ENCODE measurements at regions not wholly inside any gene's neighbourhood (a gene's known extent, or its start where the extent isn't known, plus 50 kb on each side); places are given as distances from the start of the nearest gene placed in this dataset.

DNA sequence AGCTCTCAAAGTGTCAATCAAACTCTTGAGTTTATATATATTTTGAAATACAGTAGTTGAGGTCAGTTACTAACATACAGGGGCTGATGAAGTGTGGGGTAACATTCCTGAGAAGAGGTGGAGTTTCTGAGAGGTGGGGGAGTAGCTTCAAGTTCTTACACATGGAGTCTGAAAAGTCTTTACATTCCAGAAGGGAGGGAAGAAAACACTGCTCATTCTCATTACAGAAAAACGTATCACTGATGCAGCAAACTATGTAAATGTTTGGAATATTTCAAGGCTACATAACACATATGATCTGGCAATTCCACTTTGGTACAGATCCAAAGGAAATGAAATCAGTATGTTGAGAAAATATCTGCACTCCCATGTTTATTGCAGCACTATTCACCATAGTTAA is 1065.8 kb upstream of the B3GALT2 start:
- peak; percentile 88 for ATAC-seq
- TF ChIP-seq ZNF565 (CRISPR knock-in tag; conservative IDR thresholded peaks at IDR 0.05; ENCODE audit: low read depth): no peak
- TF ChIP-seq ESRRG (CRISPR knock-in tag; IDR thresholded peaks at IDR 0.05): no peak
- TF ChIP-seq, protein P1, sequence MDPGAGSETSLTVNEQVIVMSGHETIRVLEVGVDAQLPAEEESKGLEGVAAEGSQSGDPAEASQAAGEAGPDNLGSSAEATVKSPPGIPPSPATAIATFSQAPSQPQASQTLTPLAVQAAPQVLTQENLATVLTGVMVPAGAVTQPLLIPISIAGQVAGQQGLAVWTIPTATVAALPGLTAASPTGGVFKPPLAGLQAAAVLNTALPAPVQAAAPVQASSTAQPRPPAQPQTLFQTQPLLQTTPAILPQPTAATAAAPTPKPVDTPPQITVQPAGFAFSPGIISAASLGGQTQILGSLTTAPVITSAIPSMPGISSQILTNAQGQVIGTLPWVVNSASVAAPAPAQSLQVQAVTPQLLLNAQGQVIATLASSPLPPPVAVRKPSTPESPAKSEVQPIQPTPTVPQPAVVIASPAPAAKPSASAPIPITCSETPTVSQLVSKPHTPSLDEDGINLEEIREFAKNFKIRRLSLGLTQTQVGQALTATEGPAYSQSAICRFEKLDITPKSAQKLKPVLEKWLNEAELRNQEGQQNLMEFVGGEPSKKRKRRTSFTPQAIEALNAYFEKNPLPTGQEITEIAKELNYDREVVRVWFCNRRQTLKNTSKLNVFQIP (CRISPR knock-in tag; IDR thresholded peaks at IDR 0.05; ENCODE audit: borderline replicate concordance, low read depth): no peak
- no peak for TF ChIP-seq SNAI2 (CRISPR knock-in tag; IDR thresholded peaks at IDR 0.05)
- TF ChIP-seq OSR1 (CRISPR knock-in tag; IDR thresholded peaks at IDR 0.05): no peak
- TF ChIP-seq, protein P2, sequence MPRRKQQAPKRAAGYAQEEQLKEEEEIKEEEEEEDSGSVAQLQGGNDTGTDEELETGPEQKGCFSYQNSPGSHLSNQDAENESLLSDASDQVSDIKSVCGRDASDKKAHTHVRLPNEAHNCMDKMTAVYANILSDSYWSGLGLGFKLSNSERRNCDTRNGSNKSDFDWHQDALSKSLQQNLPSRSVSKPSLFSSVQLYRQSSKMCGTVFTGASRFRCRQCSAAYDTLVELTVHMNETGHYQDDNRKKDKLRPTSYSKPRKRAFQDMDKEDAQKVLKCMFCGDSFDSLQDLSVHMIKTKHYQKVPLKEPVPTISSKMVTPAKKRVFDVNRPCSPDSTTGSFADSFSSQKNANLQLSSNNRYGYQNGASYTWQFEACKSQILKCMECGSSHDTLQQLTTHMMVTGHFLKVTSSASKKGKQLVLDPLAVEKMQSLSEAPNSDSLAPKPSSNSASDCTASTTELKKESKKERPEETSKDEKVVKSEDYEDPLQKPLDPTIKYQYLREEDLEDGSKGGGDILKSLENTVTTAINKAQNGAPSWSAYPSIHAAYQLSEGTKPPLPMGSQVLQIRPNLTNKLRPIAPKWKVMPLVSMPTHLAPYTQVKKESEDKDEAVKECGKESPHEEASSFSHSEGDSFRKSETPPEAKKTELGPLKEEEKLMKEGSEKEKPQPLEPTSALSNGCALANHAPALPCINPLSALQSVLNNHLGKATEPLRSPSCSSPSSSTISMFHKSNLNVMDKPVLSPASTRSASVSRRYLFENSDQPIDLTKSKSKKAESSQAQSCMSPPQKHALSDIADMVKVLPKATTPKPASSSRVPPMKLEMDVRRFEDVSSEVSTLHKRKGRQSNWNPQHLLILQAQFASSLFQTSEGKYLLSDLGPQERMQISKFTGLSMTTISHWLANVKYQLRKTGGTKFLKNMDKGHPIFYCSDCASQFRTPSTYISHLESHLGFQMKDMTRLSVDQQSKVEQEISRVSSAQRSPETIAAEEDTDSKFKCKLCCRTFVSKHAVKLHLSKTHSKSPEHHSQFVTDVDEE (CRISPR knock-in tag; IDR thresholded peaks at IDR 0.05): no peak
- TF ChIP-seq, protein P3, sequence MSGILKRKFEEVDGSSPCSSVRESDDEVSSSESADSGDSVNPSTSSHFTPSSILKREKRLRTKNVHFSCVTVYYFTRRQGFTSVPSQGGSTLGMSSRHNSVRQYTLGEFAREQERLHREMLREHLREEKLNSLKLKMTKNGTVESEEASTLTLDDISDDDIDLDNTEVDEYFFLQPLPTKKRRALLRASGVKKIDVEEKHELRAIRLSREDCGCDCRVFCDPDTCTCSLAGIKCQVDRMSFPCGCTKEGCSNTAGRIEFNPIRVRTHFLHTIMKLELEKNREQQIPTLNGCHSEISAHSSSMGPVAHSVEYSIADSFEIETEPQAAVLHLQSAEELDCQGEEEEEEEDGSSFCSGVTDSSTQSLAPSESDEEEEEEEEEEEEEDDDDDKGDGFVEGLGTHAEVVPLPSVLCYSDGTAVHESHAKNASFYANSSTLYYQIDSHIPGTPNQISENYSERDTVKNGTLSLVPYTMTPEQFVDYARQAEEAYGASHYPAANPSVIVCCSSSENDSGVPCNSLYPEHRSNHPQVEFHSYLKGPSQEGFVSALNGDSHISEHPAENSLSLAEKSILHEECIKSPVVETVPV (CRISPR knock-in tag; IDR thresholded peaks at IDR 0.05): no peak
- TF ChIP-seq ISL1 (CRISPR knock-in tag; IDR thresholded peaks at IDR 0.05): no peak
- TF ChIP-seq ZFP3 (CRISPR knock-in tag; IDR thresholded peaks at IDR 0.05): no peak
- TF ChIP-seq, protein P4, sequence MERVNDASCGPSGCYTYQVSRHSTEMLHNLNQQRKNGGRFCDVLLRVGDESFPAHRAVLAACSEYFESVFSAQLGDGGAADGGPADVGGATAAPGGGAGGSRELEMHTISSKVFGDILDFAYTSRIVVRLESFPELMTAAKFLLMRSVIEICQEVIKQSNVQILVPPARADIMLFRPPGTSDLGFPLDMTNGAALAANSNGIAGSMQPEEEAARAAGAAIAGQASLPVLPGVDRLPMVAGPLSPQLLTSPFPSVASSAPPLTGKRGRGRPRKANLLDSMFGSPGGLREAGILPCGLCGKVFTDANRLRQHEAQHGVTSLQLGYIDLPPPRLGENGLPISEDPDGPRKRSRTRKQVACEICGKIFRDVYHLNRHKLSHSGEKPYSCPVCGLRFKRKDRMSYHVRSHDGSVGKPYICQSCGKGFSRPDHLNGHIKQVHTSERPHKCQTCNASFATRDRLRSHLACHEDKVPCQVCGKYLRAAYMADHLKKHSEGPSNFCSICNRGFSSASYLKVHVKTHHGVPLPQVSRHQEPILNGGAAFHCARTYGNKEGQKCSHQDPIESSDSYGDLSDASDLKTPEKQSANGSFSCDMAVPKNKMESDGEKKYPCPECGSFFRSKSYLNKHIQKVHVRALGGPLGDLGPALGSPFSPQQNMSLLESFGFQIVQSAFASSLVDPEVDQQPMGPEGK (CRISPR knock-in tag; IDR thresholded peaks at IDR 0.05; ENCODE audit: borderline replicate concordance): no peak
- TF ChIP-seq PPARA (CRISPR knock-in tag; IDR thresholded peaks at IDR 0.05; ENCODE audit: borderline replicate concordance): no peak
- TF ChIP-seq TCF4 (CRISPR knock-in tag; IDR thresholded peaks at IDR 0.05; ENCODE audit: borderline replicate concordance): no peak
- TF ChIP-seq CSDC2 (CRISPR knock-in tag; IDR thresholded peaks at IDR 0.05): no peak
- TF ChIP-seq ZNF70 (CRISPR knock-in tag; IDR thresholded peaks at IDR 0.05): no peak
- TF ChIP-seq, protein P5, sequence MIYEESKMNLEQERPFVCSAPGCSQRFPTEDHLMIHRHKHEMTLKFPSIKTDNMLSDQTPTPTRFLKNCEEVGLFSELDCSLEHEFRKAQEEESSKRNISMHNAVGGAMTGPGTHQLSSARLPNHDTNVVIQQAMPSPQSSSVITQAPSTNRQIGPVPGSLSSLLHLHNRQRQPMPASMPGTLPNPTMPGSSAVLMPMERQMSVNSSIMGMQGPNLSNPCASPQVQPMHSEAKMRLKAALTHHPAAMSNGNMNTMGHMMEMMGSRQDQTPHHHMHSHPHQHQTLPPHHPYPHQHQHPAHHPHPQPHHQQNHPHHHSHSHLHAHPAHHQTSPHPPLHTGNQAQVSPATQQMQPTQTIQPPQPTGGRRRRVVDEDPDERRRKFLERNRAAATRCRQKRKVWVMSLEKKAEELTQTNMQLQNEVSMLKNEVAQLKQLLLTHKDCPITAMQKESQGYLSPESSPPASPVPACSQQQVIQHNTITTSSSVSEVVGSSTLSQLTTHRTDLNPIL (CRISPR knock-in tag; IDR thresholded peaks at IDR 0.05; ENCODE audit: low read depth): no peak
- TF ChIP-seq BACH2 (CRISPR knock-in tag; IDR thresholded peaks at IDR 0.05; ENCODE audit: borderline replicate concordance): no peak
- TF ChIP-seq ZFP30 (CRISPR knock-in tag; IDR thresholded peaks at IDR 0.05): no peak
- no peak for TF ChIP-seq GLIS3 (CRISPR knock-in tag; IDR thresholded peaks at IDR 0.05)
- no peak for TF ChIP-seq ARNTL (CRISPR knock-in tag; IDR thresholded peaks at IDR 0.05; ENCODE audit: borderline replicate concordance, low read depth)
- no peak for TF ChIP-seq RARB (CRISPR knock-in tag; IDR thresholded peaks at IDR 0.05)

DNA sequence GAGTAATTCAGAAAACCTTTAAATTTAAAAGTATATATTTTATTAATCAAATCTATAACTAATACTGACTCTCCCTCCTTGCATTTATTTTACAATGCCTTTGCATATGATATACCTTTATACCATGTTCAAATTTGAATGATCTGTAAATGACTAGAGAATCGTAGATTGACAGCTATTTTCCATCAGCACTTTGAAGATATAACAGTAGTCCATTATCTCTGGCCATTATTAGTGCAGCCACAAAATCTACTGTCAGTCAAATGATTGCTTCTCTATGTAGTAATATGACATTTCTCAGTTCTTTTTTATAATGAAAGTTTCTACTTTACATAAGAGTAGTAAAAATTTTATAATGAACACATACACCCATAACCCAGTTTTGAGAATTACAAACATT is 1054.8 kb upstream of the B3GALT2 start:
- no peak for TF ChIP-seq TCF4 (CRISPR knock-in tag; IDR thresholded peaks at IDR 0.05; ENCODE audit: borderline replicate concordance)
- TF ChIP-seq PPARA (CRISPR knock-in tag; IDR thresholded peaks at IDR 0.05; ENCODE audit: borderline replicate concordance): no peak
- no peak for TF ChIP-seq ZNF8 (CRISPR knock-in tag; IDR thresholded peaks at IDR 0.05)
- no peak for TF ChIP-seq ZC3H10 (CRISPR knock-in tag; IDR thresholded peaks at IDR 0.05)
- TF ChIP-seq CSDC2 (CRISPR knock-in tag; IDR thresholded peaks at IDR 0.05): no peak
- TF ChIP-seq OSR1 (CRISPR knock-in tag; IDR thresholded peaks at IDR 0.05): no peak
- TF ChIP-seq SNAI2 (CRISPR knock-in tag; IDR thresholded peaks at IDR 0.05): no peak
- no peak for TF ChIP-seq ARNTL (CRISPR knock-in tag; IDR thresholded peaks at IDR 0.05; ENCODE audit: borderline replicate concordance, low read depth)
- no peak for TF ChIP-seq TOX (CRISPR knock-in tag; IDR thresholded peaks at IDR 0.05; ENCODE audit: borderline replicate concordance)
- no peak for TF ChIP-seq GLIS3 (CRISPR knock-in tag; IDR thresholded peaks at IDR 0.05)

More for the DNA sequence above, 1054.8 kb upstream of the B3GALT2 start:
- ATAC-seq: no peak
